ENCODE measurements at regions not wholly inside any gene's neighbourhood (a gene's known extent, or its start where the extent isn't known, plus 50 kb on each side); places are given as distances from the start of the nearest gene placed in this dataset.

GRCh38 chr7:54252256-54253035, 289.7 kb upstream of the VSTM2A start:
- TF ChIP-seq POLR2A (IDR thresholded peaks at IDR 0.05; ENCODE audit: low read length): no peak
- no peak for TF ChIP-seq GATA1 (IDR thresholded peaks at IDR 0.05; ENCODE audit: low read depth, low read length)
